Calu3 (cell line): ENCODE measurements at regions not wholly inside any gene's neighbourhood (a gene's known extent, or its start where the extent isn't known, plus 50 kb on each side); places are given as distances from the start of the nearest gene placed in this dataset.
"Not testable (repeated sequence)": the region's sequence is repeated elsewhere in the genome, so short reads cannot be mapped to it uniquely, and the experiment has no call there.

Source experiments
- BruUV-seq: library from RNA; stranded (reverse); fragments of 400-500 nt; replicated peaks from 2 replicates; lab custom pipeline; 2021; lab: Mats Ljungman, UMichigan
- CTCF ChIA-PET: fragments of 300-600 bp; sonication (Branson Sonifier 250); formaldehyde crosslinking; loops from one replicate; lab custom pipeline; 2022; ENCODE audit warnings: antibody characterized with exemption; lab: Charles Lee
- DNase-seq: peaks from one replicate; pipeline ENCODE4 v3.0.0; 2022
- H3K27ac Mint-ChIP-seq: one replicate; pipeline ENCODE4 v1.8.0; 2022; ENCODE audit warnings: mixed read lengths; ENCODE audit not compliant: unreplicated experiment
- H3K27me3 Mint-ChIP-seq: one replicate; pipeline ENCODE4 v1.8.0; 2022; ENCODE audit warnings: mixed read lengths; ENCODE audit not compliant: unreplicated experiment
- H3K36me3 Mint-ChIP-seq: one replicate; pipeline ENCODE4 v1.8.0; 2022; ENCODE audit warnings: mild to moderate bottlenecking, moderate library complexity, mixed read lengths; ENCODE audit not compliant: insufficient read depth, unreplicated experiment
- H3K4me1 Mint-ChIP-seq: one replicate; pipeline ENCODE4 v1.8.0; 2022; ENCODE audit warnings: mild to moderate bottlenecking, low read depth, mixed read lengths; ENCODE audit not compliant: unreplicated experiment
- H3K4me3 Mint-ChIP-seq: one replicate; pipeline ENCODE4 v1.8.0; 2022; ENCODE audit warnings: mild to moderate bottlenecking, low read depth, moderate library complexity, mixed read lengths; ENCODE audit not compliant: unreplicated experiment
- H3K9me3 Mint-ChIP-seq: one replicate; pipeline ENCODE4 v1.8.0; 2022; ENCODE audit warnings: low read depth, mixed read lengths; ENCODE audit not compliant: unreplicated experiment
- intact Hi-C: fragments of 100-400 bp; cut with micrococcal nuclease; formaldehyde crosslinking; loops from one replicate; pipeline ENCODE4 v1.10.0; 2022; ENCODE audit not compliant: unreplicated experiment
- TF ChIP-seq, protein P1 (sequence below): fragments of 200-600 bp; IDR thresholded peaks from one replicate; pipeline ENCODE4 v1.8.0; 2022; ENCODE audit warnings: antibody characterized with exemption; ENCODE audit not compliant: unreplicated experiment

DNA sequence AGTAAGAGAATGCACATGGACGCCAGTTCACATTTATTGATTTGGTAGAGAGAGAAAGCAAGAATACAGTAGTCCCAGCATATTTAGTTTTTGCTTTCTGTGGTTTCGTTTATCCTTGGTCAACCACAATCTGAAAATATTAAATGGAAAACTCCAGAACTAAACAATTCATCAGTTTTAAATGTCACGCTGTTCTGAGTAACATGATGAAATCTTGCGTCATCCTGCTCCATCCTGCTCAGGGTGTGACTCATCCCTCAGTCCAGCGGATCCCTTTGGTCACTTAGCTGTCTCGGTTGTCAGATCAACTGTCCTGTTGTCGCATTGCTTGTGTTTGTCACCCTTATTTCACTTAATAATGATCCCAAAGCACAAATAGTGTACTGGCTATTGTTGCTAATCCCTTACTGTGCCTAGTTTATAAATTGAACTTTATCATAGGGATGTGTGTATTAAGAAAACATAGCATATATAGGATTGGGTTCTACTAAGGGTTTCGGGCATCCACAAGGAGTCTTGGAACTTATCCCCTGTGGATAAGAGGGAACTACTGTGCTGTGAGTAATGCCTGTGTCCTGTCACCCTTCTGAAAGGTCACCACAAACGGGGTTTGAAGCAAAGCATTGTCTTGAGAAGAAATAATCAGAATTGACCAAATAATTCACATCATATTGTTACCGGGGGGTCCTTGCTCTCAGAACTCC is 73.6 kb downstream of the OTUD1 start:
- intact Hi-C loops = no loop called here
- Mint-ChIP-seq H3K4me1 (peaks cover 34% of the 10 kb centered on the region), H3K27me3 (no peaks in the 10 kb centered on the region), H3K36me3 (peaks cover 5% of the 10 kb centered on the region), H3K4me3 (peak overlapping the region; percentile 15), H3K27ac (peak overlapping the region; percentile 93), H3K9me3 (peaks cover 5% of the 10 kb centered on the region)
- TF ChIP-seq, protein P1, sequence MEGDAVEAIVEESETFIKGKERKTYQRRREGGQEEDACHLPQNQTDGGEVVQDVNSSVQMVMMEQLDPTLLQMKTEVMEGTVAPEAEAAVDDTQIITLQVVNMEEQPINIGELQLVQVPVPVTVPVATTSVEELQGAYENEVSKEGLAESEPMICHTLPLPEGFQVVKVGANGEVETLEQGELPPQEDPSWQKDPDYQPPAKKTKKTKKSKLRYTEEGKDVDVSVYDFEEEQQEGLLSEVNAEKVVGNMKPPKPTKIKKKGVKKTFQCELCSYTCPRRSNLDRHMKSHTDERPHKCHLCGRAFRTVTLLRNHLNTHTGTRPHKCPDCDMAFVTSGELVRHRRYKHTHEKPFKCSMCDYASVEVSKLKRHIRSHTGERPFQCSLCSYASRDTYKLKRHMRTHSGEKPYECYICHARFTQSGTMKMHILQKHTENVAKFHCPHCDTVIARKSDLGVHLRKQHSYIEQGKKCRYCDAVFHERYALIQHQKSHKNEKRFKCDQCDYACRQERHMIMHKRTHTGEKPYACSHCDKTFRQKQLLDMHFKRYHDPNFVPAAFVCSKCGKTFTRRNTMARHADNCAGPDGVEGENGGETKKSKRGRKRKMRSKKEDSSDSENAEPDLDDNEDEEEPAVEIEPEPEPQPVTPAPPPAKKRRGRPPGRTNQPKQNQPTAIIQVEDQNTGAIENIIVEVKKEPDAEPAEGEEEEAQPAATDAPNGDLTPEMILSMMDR = no peak
- peak; percentile 44 for DNase-seq
- BruUV-seq = no TSS peak
- CTCF ChIA-PET = interaction anchor here (0.8 kb wide), 1 partner anchor 10 kb away, joined by 3 read pairs; no protein-coding TSS in a partner anchor

GRCh38 chr10:23513621-23514020 is 74.7 kb downstream of the OTUD1 start:
- intact Hi-C loops, BruUV-seq, H3K27me3 Mint-ChIP-seq, DNase-seq, H3K9me3 Mint-ChIP-seq, H3K27ac Mint-ChIP-seq, H3K4me3 Mint-ChIP-seq, H3K36me3 Mint-ChIP-seq: not testable (repeated sequence)
- CTCF ChIA-PET = interaction anchor here (0.6 kb wide), 1 partner anchor 38 kb away, joined by 5 read pairs; no protein-coding TSS in a partner anchor
- H3K4me1 Mint-ChIP-seq = peaks cover 34% of the 10 kb centered on the region

GRCh38 chr10:23514321-23514720 is 75.4 kb downstream of the OTUD1 start:
- intact Hi-C loops = no loop called here
- Mint-ChIP-seq H3K9me3 (peaks cover 4% of the 10 kb centered on the region), H3K36me3 (peaks cover 5% of the 10 kb centered on the region), H3K27me3 (no peaks in the 10 kb centered on the region), H3K4me1 (peaks cover 34% of the 10 kb centered on the region), H3K4me3 (no peak overlapping the region), H3K27ac (peak overlapping the region; percentile 14)
- CTCF ChIA-PET = interaction anchor here (0.6 to 0.7 kb wide), 2 partner anchors 46 to 98 kb away, joined by 3 read pairs; no protein-coding TSS in a partner anchor
- no peak for DNase-seq
- BruUV-seq = no TSS peak
- TF ChIP-seq, protein P1 = no peak

- no TSS peak for BruUV-seq
- Mint-ChIP-seq H3K36me3 (peaks cover 5% of the 10 kb centered on the region), H3K9me3 (peaks cover 2% of the 10 kb centered on the region), H3K27me3 (no peaks in the 10 kb centered on the region), H3K4me1 (peaks cover 42% of the 10 kb centered on the region), H3K4me3 (no peak overlapping the region), H3K27ac (no peak overlapping the region)
- DNase-seq = peak; percentile 12
- CTCF ChIA-PET = interaction anchor here (0.7 to 1.1 kb wide), 4 partner anchors 11 to 202 kb away, joined by 3 to 4 read pairs (median 3); partner anchors contain the start of gene C10orf67
- TF ChIP-seq, protein P1 = peak; percentile 27
- intact Hi-C loops = no loop called here
Measured at GRCh38 chr10:23516530-23516929, 77.7 kb downstream of the OTUD1 start.

- Mint-ChIP-seq H3K36me3 (peaks cover 4% of the 10 kb centered on the region), H3K9me3 (peaks cover 2% of the 10 kb centered on the region), H3K27ac (no peak overlapping the region), H3K4me1 (peaks cover 48% of the 10 kb centered on the region), H3K4me3 (no peak overlapping the region), H3K27me3 (no peaks in the 10 kb centered on the region)
- DNase-seq = no peak
- CTCF ChIA-PET = interaction anchor here (1.0 kb wide), 1 partner anchor 10 kb away, joined by 4 read pairs; no protein-coding TSS in a partner anchor
- no TSS peak for BruUV-seq
- TF ChIP-seq, protein P1 = no peak
- intact Hi-C loops = no loop called here
Measured at GRCh38 chr10:23517155-23517554, 78.3 kb downstream of the OTUD1 start.
